HEK293T (cell line): ENCODE measurements at regions not wholly inside any gene's neighbourhood (a gene's known extent, or its start where the extent isn't known, plus 50 kb on each side); places are given as distances from the start of the nearest gene placed in this dataset.

ENCODE experiments used
- FOXA1 ChIP-seq: fragments of 450-650 bp; IDR thresholded peaks from 2 replicates; pipeline ENCODE4 v1.6.1; 2016; ENCODE audit warnings: mild to moderate bottlenecking
- FOXK2 ChIP-seq: fragments of 450-650 bp; IDR thresholded peaks from 2 replicates; pipeline ENCODE4 v1.6.1; 2016; ENCODE audit warnings: mild to moderate bottlenecking
- L3MBTL2 ChIP-seq: fragments of 450-650 bp; conservative IDR thresholded peaks from 2 replicates; pipeline ENCODE4 v1.6.1; 2016; ENCODE audit warnings: mild to moderate bottlenecking
- PKNOX1 ChIP-seq: fragments of 450-650 bp; IDR thresholded peaks from 2 replicates; pipeline ENCODE4 v1.6.1; 2016
- SP1 ChIP-seq: fragments of 450-650 bp; IDR thresholded peaks from 2 replicates; pipeline ENCODE4 v1.6.1; 2017
- SUZ12 ChIP-seq: fragments of 450-650 bp; IDR thresholded peaks from 2 replicates; pipeline ENCODE4 v1.6.1; 2016; ENCODE audit warnings: mild to moderate bottlenecking
- TARDBP ChIP-seq: fragments of 450-650 bp; IDR thresholded peaks from 2 replicates; pipeline ENCODE4 v1.6.1; 2016

GRCh38 chr2:200081811-200082210, 126.4 kb downstream of the MAIP1 start:
- no peak for TF ChIP-seq SUZ12
- TF ChIP-seq FOXK2 = no peak
- no peak for TF ChIP-seq TARDBP
- TF ChIP-seq L3MBTL2 = no peak
- no peak for TF ChIP-seq PKNOX1
- no peak for TF ChIP-seq FOXA1
- TF ChIP-seq SP1 = no peak
